ENCODE measurements at regions not wholly inside any gene's neighbourhood (a gene's known extent, or its start where the extent isn't known, plus 50 kb on each side); places are given as distances from the start of the nearest gene placed in this dataset.

- Mint-ChIP-seq H3K4me3 (no peak overlapping the region), H3K27ac (no peak overlapping the region), H3K4me1 (peaks cover 10% of the 10 kb centered on the region in 2 experiments; a peak in 3 of 4 replicates), H3K9me3 (peaks cover 8 to 10% of the 10 kb centered on the region in 2 experiments; a peak in 4 of 5 replicates), H3K27me3 (ENCODE audit: low read depth) (no peaks in the 10 kb centered on the region; the same call in 1 of the 2 replicates), H3K36me3 (ENCODE audit: insufficient read depth in 1 of 3, low read depth in 3 of 3) (peaks cover 0 to 10% (median 0%) of the 10 kb centered on the region in 3 experiments; a peak in 3 of 7 replicates)
- Histone ChIP-seq H4K5ac (ENCODE audit: insufficient read length, low read depth, low read length) (no peak overlapping the region), H2AK5ac (ENCODE audit: insufficient read length, low read length) (no peak overlapping the region), H3K4me2 (ENCODE audit: insufficient read depth, insufficient read length, low read length) (no peak overlapping the region), H2BK15ac (ENCODE audit: low read depth, low read length) (no peak overlapping the region), H2BK20ac (ENCODE audit: low read depth, low read length, poor library complexity, severe bottlenecking) (no peak overlapping the region), H3K27me3 (ENCODE audit: insufficient read depth, low read length) (no peaks in the 10 kb centered on the region), H3K18ac (ENCODE audit: insufficient read length, low read depth, low read length) (no peak overlapping the region), H4K20me1 (ENCODE audit: control insufficient read depth, insufficient read depth, insufficient read length) (no peaks in the 10 kb centered on the region), H3K27ac (ENCODE audit: insufficient read length, low read depth, low read length) (no peak overlapping the region), H3K4me1 (ENCODE audit: insufficient read depth, low read length) (no peaks in the 10 kb centered on the region), H4K8ac (replicated peaks; ENCODE audit: insufficient read length, low read depth, low read length) (no peak overlapping the region), H2BK12ac (ENCODE audit: insufficient read length, low read depth, low read length) (no peak overlapping the region), H2BK120ac (ENCODE audit: low read depth, low read length, poor library complexity, severe bottlenecking) (no peak overlapping the region), H3K23ac (ENCODE audit: insufficient read length, low read depth, low read length) (no peak overlapping the region), H4K91ac (ENCODE audit: insufficient read length, low read depth, low read length) (no peak overlapping the region), H3K23me2 (ENCODE audit: insufficient read length, low read depth, low read length, poor library complexity, severe bottlenecking) (no peaks in the 10 kb centered on the region), H2AFZ (ENCODE audit: low read length) (no peak overlapping the region), H3K56ac (ENCODE audit: insufficient read length, low read depth, low read length) (no peak overlapping the region), H3K79me2 (ENCODE audit: insufficient read depth, low read length) (no peaks in the 10 kb centered on the region), H3K4ac (ENCODE audit: low read depth, low read length) (no peak overlapping the region), H3K9ac (ENCODE audit: extremely low read depth, insufficient read length, low read length) (no peak overlapping the region), H3K14ac (ENCODE audit: insufficient read depth, low read length) (no peak overlapping the region), H3T11ph (ENCODE audit: low read length) (no peak overlapping the region), H3K79me1 (ENCODE audit: insufficient read depth, low read depth, low read length, poor library complexity, severe bottlenecking) (no peaks in the 10 kb centered on the region), H2BK5ac (ENCODE audit: insufficient read length, low read length) (no peak overlapping the region), H3K9me3 (ENCODE audit: control insufficient read depth, low read depth, low read length) (no peaks in the 10 kb centered on the region)
- no peak for TF ChIP-seq CTCF (conservative IDR thresholded peaks at IDR 0.05)
- WGBS (ENCODE audit: extremely low coverage, insufficient read length, low lambda C conversion rate) = no CpG with 5 or more reads among the region's 4 CpGs
- no peak for DNase-seq
Observed at GRCh38 chr2:220705678-220706077, 866.4 kb downstream of the EPHA4 start.
